Activated CD4-positive, CD25-positive, alpha-beta regulatory T cell treated with anti-CD3 and anti-CD28 coated beads, Interleukin-2, amount 50 U/mL, for 24 hours (primary cell): ENCODE measurements at regions not wholly inside any gene's neighbourhood (a gene's known extent, or its start where the extent isn't known, plus 50 kb on each side); places are given as distances from the start of the nearest gene placed in this dataset.
A peak's percentile ranks its signal among the peaks of the same experiment; 100 is the strongest.
"Not testable (repeated sequence)": the region's sequence is repeated elsewhere in the genome, so short reads cannot be mapped to it uniquely, and the experiment has no call there.

Experiments used
- ATAC-seq, 2 donors: fragments of 150-1000 bp; cut with Tn5 transposase; one replicate each; pipeline ENCODE4 v1.10.0; 2021; ENCODE audit warnings: mild to moderate bottlenecking in 1 of 2, moderate library complexity in 1 of 2

GRCh38 chr2:111252436-111252835 lies 131.7 kb downstream of the BCL2L11 start:
- no peak for ATAC-seq

- ATAC-seq: not testable (repeated sequence)
Measured at GRCh38 chr2:111254916-111255315, 134.2 kb downstream of the BCL2L11 start.

- not testable (repeated sequence) for ATAC-seq
Measured at GRCh38 chr2:111256628-111257027, 135.9 kb downstream of the BCL2L11 start.

- not testable (repeated sequence) for ATAC-seq
Measured at GRCh38 chr2:111257607-111258006, 136.9 kb downstream of the BCL2L11 start.

- not testable (repeated sequence) for ATAC-seq
Measured at GRCh38 chr2:111258318-111258717, 137.6 kb downstream of the BCL2L11 start.

GRCh38 chr2:111262627-111263379 lies 142.1 kb downstream of the BCL2L11 start:
- ATAC-seq: not testable (repeated sequence)

- not testable (repeated sequence) for ATAC-seq
Measured at GRCh38 chr2:111263380-111264017, 142.8 kb downstream of the BCL2L11 start.

- ATAC-seq: not testable (repeated sequence)
Measured at GRCh38 chr2:111264956-111265355, 144.2 kb downstream of the BCL2L11 start.

- ATAC-seq: not testable (repeated sequence)
Measured at GRCh38 chr2:111266556-111266955, 145.8 kb downstream of the BCL2L11 start.

- not testable (repeated sequence) for ATAC-seq
Measured at GRCh38 chr2:111267038-111267437, 146.3 kb downstream of the BCL2L11 start.

GRCh38 chr2:111269761-111270323 lies 149.1 kb downstream of the BCL2L11 start:
- ATAC-seq: not testable (repeated sequence)

- ATAC-seq: not testable (repeated sequence)
Measured at GRCh38 chr2:111270569-111270968, 149.9 kb downstream of the BCL2L11 start.

- peak in 1 of 2 donors; percentile 43 for ATAC-seq
Measured at GRCh38 chr2:111271647-111272304, 151.1 kb downstream of the BCL2L11 start.

GRCh38 chr2:111273007-111273406 lies 152.3 kb downstream of the BCL2L11 start:
- ATAC-seq: not testable (repeated sequence)

GRCh38 chr2:111275047-111275853 lies 154.5 kb downstream of the BCL2L11 start:
- ATAC-seq: not testable (repeated sequence)

- ATAC-seq: not testable (repeated sequence)
Measured at GRCh38 chr2:111275854-111276171, 155.1 kb downstream of the BCL2L11 start.

- not testable (repeated sequence) for ATAC-seq
Measured at GRCh38 chr2:111278133-111278532, 157.4 kb downstream of the BCL2L11 start.

- not testable (repeated sequence) for ATAC-seq
Measured at GRCh38 chr2:111280709-111281286, 160.1 kb downstream of the BCL2L11 start.

GRCh38 chr2:111282162-111282561 lies 161.4 kb downstream of the BCL2L11 start:
- ATAC-seq: not testable (repeated sequence)

- not testable (repeated sequence) for ATAC-seq
Measured at GRCh38 chr2:111287646-111288568, 167.2 kb downstream of the BCL2L11 start.

GRCh38 chr2:111290370-111290769 lies 169.7 kb downstream of the BCL2L11 start:
- not testable (repeated sequence) for ATAC-seq
